ENCODE measurements at regions not wholly inside any gene's neighbourhood (a gene's known extent, or its start where the extent isn't known, plus 50 kb on each side); places are given as distances from the start of the nearest gene placed in this dataset.
A peak's percentile ranks its signal among the peaks of the same experiment; 100 is the strongest.

GRCh38 chr4:36773467-36773866 lies 471.1 kb upstream of the NWD2 start:
- Histone ChIP-seq H3K9me2 (ENCODE audit: insufficient read depth, low read length) (no peaks in the 10 kb centered on the region), H3K4me3 (ENCODE audit: low read length) (no peak overlapping the region), H3K79me2 (replicated peaks; ENCODE audit: insufficient read depth, low read length) (no peaks in the 10 kb centered on the region)

GRCh38 chr4:36775544-36775943 lies 469.0 kb upstream of the NWD2 start:
- no peak overlapping the region for H3K27ac ChIP-seq (ENCODE audit: low read length)
- H3F3A ChIP-seq (ENCODE audit: insufficient read depth, low read length, poor library complexity, severe bottlenecking): no peaks in the 10 kb centered on the region
- H3K9me3 ChIP-seq (ENCODE audit: low read length): no peaks in the 10 kb centered on the region
- H2AFZ ChIP-seq (ENCODE audit: low read depth, low read length): no peak overlapping the region
- no peaks in the 10 kb centered on the region for H3K9me2 ChIP-seq (ENCODE audit: insufficient read depth, low read length)
- H3K4me3 ChIP-seq (ENCODE audit: low read length): no peak overlapping the region
- H3K27me3 ChIP-seq (ENCODE audit: insufficient read depth, low read depth, low read length): peaks cover 11% of the 10 kb centered on the region
- no peaks in the 10 kb centered on the region for H3K36me3 ChIP-seq (ENCODE audit: insufficient read depth, low read length)
- H4K20me1 ChIP-seq (ENCODE audit: insufficient read depth): no peaks in the 10 kb centered on the region
- H3K9ac ChIP-seq (ENCODE audit: low read length): no peak overlapping the region
- TF ChIP-seq TAF1 (IDR thresholded peaks at IDR 0.05; ENCODE audit: low read depth): no peak
- TF ChIP-seq EP300 (conservative IDR thresholded peaks at IDR 0.05; ENCODE audit: poor library complexity, severe bottlenecking): peak; percentile 68
- peak; percentile 85 for TF ChIP-seq POLR2AphosphoS5 (IDR thresholded peaks at IDR 0.05)
- H3K79me2 ChIP-seq (replicated peaks; ENCODE audit: insufficient read depth, low read length): no peaks in the 10 kb centered on the region
- no peak overlapping the region for H3K4me2 ChIP-seq (ENCODE audit: low read length)

More at GRCh38 chr4:36773467-36773866, 471.1 kb upstream of the NWD2 start:
- Histone ChIP-seq H2AFZ (ENCODE audit: low read depth, low read length) (no peak overlapping the region), H3K36me3 (ENCODE audit: insufficient read depth, low read length) (no peaks in the 10 kb centered on the region), H4K20me1 (ENCODE audit: insufficient read depth) (no peaks in the 10 kb centered on the region), H3F3A (ENCODE audit: insufficient read depth, low read length, poor library complexity, severe bottlenecking) (no peaks in the 10 kb centered on the region), H3K27me3 (ENCODE audit: insufficient read depth, low read depth, low read length) (peaks cover 11% of the 10 kb centered on the region), H3K4me2 (ENCODE audit: low read length) (no peak overlapping the region), H3K9me3 (ENCODE audit: low read length) (no peaks in the 10 kb centered on the region), H3K27ac (ENCODE audit: low read length) (no peak overlapping the region), H3K9ac (ENCODE audit: low read length) (no peak overlapping the region)
- no peak for TF ChIP-seq SMC3 (conservative IDR thresholded peaks at IDR 0.05; ENCODE audit: poor library complexity)
- TF ChIP-seq RAD21 (conservative IDR thresholded peaks at IDR 0.05): no peak

- no peaks in the 10 kb centered on the region for H4K20me1 ChIP-seq (ENCODE audit: insufficient read depth)
- no peak overlapping the region for H3K4me2 ChIP-seq (ENCODE audit: low read length)
- H3K79me2 ChIP-seq (replicated peaks; ENCODE audit: insufficient read depth, low read length): no peaks in the 10 kb centered on the region
- no peak overlapping the region for H3K27ac ChIP-seq (ENCODE audit: low read length)
- peaks cover 7% of the 10 kb centered on the region for H3K27me3 ChIP-seq (ENCODE audit: insufficient read depth, low read depth, low read length)
- H3K9me2 ChIP-seq (ENCODE audit: insufficient read depth, low read length): no peaks in the 10 kb centered on the region
- no peaks in the 10 kb centered on the region for H3K36me3 ChIP-seq (ENCODE audit: insufficient read depth, low read length)
- no peaks in the 10 kb centered on the region for H3K9me3 ChIP-seq (ENCODE audit: low read length)
- no peaks in the 10 kb centered on the region for H3F3A ChIP-seq (ENCODE audit: insufficient read depth, low read length, poor library complexity, severe bottlenecking)
- no peak for TF ChIP-seq EP300 (conservative IDR thresholded peaks at IDR 0.05; ENCODE audit: poor library complexity, severe bottlenecking)
- no peak for TF ChIP-seq RAD21 (conservative IDR thresholded peaks at IDR 0.05)
- no peak for TF ChIP-seq TAF1 (IDR thresholded peaks at IDR 0.05; ENCODE audit: low read depth)
- TF ChIP-seq POLR2AphosphoS5 (IDR thresholded peaks at IDR 0.05): no peak
- TF ChIP-seq CTCF (IDR thresholded peaks at IDR 0.05; ENCODE audit: poor library complexity, severe bottlenecking): no peak
- TF ChIP-seq MXI1 (conservative IDR thresholded peaks at IDR 0.05; ENCODE audit: poor library complexity, severe bottlenecking): no peak
- TF ChIP-seq SMC3 (conservative IDR thresholded peaks at IDR 0.05; ENCODE audit: poor library complexity): no peak
- no peak for TF ChIP-seq EZH2 (IDR thresholded peaks at IDR 0.05; ENCODE audit: borderline replicate concordance, insufficient read depth, low read length, poor library complexity, severe bottlenecking)
- TF ChIP-seq REST (IDR thresholded peaks at IDR 0.05; ENCODE audit: borderline replicate concordance): no peak
- no peak overlapping the region for H3K4me3 ChIP-seq (ENCODE audit: low read length)
- no peak overlapping the region for H3K9ac ChIP-seq (ENCODE audit: low read length)
- H2AFZ ChIP-seq (ENCODE audit: low read depth, low read length): no peak overlapping the region
Measured at GRCh38 chr4:36779601-36780000, 464.9 kb upstream of the NWD2 start.

Measured in neural cell (in vitro differentiated cells).